Hematopoietic multipotent progenitor cell treated with erythropoietin and hydrocortisone succinate and interleukin-3 and kit ligand, for 15 days (in vitro differentiated cells): ENCODE measurements at regions not wholly inside any gene's neighbourhood (a gene's known extent, or its start where the extent isn't known, plus 50 kb on each side); places are given as distances from the start of the nearest gene placed in this dataset.

Experiments used
- DNase-seq: peaks from one replicate; pipeline ENCODE4 v3.0.0-alpha.2; 2015; ENCODE audit warnings: low spot score

DNA sequence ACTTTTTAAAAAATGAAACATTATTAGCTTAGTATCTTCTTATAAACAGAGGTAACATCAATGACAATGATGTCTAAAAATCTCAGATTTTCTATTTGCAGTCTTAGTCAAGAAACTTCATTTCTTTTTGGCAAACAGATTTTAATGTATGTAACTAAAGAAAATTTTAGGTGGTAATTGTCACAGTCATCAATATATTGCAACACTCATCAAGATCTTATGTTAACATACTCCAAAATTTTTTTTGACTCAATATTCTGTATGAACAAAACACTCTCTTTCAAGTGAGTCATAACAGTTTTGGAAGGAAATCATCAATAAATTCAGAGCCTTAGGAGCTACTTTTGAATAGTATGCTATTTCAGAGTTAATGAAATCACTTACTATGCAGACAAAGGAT is 1507.6 kb downstream of the SLITRK1 start:
- no peak for DNase-seq

DNA sequence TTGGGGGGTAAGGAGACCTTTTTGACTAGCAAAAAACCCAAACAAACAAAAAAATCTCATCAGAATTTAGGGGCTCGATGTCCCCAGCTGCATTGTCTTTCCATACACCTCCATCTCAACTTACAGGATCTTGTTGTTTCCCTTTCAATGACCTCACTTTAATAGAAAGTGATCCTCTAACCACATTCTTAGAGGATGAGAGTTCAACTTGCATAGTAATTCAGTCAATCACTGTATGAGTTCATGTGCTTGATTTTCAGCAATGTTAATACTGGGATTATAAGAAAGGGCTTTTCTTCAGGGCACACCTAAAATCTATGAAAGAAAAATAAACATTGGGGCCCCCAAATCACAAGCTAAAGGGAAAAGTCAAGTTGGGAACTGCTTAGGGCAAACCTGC is 1512.0 kb downstream of the SLITRK1 start:
- DNase-seq: no peak

DNA sequence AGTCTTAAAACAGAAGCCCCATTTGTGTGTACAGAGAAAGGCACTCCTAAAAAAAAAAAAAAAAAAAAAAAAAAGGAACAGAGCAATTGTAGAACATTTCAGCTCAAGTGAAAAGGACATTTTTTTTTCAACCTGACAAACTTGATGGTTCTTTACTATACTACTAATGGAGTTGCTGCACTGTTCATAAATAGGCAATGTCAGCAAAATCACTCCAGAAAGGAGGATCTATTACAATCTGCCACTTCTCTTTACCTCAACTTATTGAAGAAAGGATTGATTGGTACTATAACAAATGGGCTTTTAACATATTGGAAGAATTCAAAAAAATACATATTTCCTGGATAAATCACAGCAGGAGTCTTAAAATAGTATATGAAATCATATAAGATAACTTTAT is 1517.7 kb downstream of the SLITRK1 start:
- DNase-seq: no peak

DNA sequence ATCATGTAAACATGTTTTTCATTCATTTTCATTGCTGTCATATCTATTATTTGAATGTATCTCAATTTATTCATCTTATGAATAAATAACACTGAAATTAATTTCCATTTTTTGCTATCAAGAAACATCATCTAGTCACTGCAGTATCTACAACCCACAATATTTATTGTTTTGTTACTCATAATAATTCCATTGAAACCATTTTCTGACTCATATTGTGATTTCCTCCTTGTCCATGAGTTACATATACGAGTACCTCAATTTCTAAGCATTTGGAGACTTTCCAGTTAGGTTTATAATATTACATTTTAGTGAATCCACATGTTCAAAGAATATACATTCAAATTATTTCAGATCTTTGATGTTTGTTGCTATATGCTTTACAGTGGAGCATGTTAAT is 1524.0 kb downstream of the SLITRK1 start:
- DNase-seq: no peak

DNA sequence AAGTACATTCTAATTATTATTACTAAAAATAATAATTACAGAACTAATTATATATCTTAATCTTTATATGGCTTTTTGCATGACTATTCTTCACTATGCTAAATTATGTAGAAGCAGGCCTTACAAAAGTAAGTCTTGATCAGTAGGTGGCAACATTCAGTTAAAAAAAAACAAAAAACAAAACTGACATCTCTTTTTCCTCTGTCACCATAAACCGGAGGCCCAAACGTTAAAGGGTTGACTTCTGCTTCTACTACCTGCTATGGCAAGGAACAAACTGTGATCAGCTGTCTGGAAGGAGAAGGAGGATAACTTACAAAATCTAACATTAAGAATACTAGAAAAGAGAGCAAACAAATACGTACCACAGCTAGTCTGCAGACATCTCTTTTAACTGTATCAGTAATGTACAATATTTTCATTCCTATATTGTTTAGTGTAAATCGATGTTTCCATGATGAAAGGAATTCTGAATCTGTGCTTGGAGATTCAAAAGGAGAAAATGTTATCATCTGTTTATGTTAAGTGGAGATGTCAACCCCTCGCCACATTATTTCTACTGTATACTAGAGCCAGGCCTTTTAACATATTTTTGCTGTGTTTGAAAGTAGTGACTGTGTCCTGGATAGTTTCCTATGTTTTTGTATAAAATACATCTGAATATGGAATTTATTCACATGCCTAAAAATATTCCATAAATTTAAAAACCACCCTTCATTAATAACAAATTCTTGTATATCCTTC is 1525.4 kb downstream of the SLITRK1 start:
- DNase-seq: no peak

DNA sequence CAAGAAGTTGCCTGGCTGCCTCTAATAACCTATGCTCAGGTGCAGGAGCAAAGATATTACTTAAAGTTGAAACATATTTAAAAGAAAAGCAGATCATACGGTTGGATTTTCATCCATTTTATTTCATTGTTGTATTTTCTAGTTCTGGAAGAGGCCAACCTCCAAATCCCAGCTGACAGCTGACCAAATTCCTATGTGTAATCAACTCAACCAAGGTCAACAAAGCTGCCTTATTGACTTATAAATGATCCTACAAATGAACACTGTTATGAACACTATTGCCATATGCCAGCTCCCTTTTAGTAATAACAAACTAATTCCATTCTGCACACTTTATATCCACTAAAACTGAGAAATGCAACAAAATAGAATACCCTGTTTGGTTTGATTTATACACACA is 1537.4 kb downstream of the SLITRK1 start:
- no peak for DNase-seq

DNA sequence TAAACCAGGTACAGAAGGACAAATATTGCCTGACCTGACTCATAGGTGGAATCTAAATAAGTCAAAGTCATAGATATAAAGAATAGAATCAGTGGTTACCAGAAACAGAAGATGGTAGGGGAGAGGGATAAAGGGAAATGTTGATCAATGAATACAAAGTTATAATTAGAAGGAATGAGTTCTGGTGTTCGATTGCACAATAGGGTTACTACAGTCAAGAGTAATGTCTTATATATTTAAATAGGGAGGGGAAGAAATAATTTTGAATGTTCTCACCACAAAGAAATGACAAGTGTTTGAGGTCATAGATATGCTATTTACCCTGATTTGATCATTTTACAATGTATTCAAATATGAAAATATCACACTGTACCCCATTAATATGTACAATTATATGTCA is 1541.2 kb downstream of the SLITRK1 start:
- no peak for DNase-seq

DNA sequence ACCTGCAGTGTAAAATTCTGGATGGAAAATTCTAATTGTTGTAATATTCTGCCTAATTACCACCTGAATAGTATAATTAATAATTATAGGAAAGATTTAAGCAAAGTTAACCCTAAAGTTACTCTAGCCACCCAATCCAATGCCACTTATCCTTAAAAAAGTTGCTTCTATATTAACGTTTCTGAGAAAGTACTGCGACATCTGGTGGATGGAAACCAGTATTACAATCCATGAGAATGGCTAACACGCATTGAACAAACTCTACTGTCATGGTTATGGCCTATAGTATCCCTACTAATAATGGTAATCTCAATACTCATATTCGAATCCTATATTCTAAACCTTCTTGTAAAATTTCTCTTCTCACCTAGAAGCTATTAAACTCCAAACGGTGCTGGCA is 1551.8 kb downstream of the SLITRK1 start:
- DNase-seq: peak; percentile 4

DNA sequence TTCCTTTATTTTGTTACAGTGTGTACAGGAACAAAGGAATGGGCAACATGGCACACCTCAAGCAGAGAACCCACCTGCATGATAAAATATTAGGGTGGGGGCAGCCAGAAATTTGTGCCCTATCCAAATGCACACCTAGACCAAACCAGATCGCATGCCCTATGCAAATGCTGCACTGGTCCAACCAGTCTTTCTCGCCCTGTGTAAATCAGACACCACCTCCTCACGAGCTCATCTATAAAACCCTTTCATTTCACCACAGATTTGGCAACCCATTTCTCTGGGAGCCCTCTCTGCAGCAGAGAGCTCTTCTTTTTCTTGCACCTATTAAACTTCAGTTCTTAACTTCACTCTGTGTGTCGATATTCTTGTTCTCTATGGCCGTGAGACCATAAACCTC is 1559.2 kb downstream of the SLITRK1 start:
- DNase-seq: no peak

DNA sequence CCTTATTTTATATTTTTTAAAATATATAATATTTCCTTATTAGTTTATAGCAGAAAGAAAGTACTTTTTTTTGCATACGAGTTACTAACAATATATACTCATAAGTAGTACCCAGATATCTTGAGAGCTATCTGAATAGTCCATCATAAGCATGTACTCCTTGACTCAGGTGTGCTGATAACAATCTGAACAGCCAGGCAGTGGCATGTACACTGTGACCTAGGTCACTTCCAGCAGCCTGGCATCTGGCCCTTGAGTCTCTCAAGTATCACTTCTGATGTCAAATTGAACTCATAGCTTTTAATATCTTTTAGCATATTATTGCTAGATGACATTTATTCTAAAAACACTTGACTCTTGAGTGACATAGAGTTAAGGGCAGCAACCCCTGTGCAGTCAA is 1576.7 kb downstream of the SLITRK1 start:
- DNase-seq: no peak

DNA sequence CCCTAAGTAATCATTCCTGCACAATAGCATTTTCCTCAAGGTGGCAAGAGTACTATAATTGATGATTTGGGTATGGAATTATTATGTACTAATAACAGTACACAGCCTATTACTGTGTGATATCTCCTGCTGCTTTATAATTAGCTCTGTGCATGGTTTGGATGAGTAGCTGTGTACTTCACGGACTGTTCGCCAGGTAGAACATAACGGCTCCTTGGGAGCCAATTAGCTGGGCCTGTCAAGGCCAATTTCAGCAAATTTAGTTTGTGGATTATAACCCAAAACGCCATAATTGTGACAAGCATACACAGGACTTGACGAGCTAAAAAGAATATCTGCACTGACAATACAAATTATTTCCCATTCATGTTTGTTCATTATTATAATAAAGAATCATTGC is 1584.2 kb downstream of the SLITRK1 start:
- DNase-seq: no peak

DNA sequence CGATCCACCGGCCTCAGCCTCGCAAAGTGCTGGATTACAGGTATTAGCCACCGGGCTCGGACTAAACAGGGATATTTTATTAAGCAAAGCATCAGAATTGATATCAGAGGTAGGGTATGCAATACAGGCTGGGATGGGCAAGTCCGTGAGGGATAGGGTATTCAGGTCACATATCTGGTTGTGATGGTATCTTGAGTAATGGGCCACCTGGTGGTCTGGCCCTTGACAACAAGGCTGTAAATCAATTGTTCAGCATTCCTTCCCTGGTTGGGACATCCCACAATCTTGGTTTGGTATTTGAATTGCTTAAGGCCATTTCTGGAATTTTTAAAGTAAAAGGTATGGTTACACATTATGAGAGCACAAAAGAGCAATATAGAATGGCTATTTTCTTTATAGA is 1588.0 kb downstream of the SLITRK1 start:
- DNase-seq: no peak

DNA sequence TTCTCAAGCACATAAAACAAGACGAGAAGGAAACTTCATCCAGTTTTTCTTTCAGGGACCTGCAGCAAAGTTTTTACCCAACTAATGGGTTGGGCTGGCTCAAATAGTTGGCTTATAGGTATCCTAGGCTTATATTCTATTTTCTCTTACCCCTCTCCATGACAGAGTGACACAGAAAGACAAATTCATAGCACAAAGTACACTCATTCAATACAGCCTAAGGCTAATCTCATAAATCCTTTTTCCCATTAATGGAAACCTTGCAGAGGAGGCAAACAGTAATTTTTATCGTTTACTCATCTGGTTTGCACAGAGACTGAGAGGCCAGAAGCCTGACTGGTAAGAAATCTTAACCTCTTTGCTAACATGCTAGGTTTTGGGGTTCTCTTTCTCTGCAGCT is 1589.9 kb downstream of the SLITRK1 start:
- no peak for DNase-seq

DNA sequence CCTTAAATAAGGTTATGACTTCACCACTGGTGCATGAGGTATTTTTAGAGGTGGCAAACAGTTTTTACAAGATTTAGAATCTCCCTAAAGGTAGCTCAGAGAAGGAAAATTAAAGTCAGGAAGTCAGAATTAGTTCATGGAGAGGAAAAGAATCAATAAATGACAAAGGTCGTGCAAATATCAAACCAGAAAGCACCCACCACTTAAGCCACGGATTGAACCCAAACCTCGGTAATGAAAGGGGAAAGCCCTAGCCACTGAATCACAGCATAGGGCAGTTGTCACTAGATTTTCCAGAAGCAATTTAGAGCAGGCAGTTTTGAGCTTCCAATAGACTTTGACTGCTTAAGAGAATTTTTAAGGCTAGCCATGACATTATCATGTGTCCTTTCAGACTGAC is 1590.4 kb downstream of the SLITRK1 start:
- DNase-seq: no peak

DNA sequence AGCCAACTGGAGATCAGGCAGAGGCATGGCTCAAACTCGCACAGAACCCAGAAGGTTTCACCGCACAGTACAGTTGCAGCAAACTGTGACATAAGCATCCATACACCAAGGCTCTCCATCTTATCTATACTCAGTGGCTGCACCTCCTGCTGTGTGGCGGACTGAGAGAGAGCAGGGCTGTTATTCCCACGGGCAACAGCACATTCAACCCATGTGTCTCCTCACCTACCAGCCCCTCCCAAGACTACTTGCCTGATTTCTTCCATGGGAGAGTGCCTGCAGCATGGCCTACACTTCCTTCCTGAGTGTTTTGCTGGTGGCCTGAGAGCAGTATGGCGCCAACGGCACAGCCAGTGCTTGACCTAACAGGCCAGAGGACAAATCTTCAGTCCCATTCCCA is 1606.6 kb downstream of the SLITRK1 start:
- no peak for DNase-seq

DNA sequence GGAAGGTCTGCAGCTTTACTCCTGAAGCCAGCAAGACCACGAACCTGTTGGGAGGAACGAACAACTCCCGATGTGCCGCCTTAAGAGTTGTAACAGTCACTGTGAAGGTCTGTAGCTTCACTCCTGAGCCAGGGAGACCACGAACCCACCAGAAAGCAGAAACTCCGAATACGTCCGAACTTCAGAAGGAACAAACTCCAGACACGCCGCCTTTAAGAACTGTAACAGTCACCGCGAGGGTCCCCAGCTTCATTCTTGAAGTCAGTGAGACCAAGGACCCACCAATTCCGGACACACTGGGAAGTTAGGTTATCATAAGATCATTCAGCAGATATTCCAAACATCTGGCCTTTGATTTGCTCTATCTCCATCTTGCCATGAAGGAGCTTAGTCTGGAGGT is 1623.0 kb downstream of the SLITRK1 start:
- no peak for DNase-seq

DNA sequence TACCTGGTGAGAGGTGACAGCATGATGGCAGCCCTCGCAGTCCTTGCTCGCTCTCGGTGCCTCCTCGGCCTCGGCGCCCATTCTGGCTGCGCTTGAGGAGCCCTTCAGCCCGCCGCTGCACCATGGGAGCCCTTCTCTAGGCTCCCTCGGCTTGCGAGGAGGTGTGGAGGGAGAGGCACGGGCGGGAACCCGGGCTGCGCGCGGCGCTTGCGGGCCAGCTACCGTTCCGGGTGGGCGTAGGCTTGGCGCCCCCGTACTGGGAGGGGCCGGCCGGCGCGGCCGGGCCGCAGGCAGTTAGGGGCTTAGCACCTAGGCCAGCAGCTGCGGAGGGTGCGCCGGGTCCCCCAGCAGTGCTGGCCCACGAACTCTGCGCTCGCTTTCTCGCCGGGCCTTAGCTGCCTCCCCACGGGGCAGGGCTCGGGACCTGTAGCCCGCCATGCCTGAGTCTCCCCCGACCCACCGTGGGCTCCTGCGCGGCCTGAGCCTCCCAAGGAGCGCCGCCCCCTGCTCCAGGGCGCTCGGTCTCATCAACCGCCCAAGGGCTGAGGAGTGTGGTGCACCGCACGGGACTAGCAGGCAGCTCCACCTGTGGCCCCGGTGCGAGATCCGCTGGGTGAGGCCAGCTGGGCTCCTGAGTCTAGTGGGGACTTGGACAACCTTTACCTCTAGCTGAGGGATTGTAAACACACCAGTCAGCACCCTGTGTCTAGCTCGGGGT is 1624.3 kb downstream of the SLITRK1 start:
- DNase-seq: no peak

DNA sequence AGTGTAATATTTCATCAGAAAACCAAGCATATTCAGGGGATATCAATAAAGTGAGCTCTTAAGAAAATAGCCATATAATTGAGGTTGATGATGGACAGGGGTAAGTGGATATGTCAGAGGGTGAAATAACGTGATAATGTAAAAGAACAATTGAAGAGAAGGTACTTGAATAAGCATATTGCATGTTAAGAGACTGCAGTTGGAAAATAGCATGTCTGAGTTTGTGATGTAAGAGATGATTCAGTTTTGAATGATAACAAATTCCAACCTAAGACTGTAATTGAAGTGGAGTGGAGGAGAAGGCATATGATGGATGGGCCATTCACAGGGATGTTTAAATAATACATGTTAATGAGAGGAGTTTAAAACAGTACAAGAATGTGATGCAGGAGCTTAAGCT is 1633.5 kb downstream of the SLITRK1 start:
- DNase-seq: no peak

DNA sequence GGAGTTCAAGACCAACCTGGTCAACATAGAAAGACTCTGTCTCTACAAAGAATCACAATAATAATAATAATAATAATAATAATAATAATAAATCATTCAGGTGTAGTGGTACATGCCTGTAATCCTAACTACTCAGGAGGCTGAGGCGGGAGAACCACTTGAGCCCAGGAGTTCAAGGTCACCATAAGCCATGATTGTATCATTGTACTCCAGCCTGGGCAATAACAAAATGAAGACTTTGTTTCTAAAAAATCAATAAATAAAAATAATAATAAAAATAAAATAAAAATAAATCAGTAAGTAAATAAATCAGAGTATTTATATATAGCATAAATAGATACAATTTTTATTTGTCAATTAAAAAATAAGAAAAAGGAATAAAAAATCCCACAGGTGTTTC is 1636.4 kb downstream of the SLITRK1 start:
- DNase-seq: no peak

DNA sequence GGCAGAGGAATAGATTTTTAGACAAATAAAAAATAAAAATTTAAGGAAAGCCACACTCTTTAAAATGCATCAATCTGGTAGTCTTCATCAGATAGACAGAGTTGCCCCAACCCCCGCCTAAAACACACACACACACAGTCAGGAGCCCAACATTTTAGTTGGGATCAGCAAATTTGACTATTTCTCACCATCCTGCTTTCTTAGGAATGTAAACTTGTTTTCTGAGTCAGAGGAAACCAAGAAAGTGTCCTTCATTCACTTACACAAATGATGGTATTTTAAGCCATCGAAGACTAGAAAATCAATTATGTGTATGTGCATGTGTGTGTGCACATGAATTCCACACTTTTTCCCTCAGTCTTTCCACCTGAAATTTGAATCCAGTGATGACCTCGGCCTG is 1657.5 kb downstream of the SLITRK1 start:
- no peak for DNase-seq

DNA sequence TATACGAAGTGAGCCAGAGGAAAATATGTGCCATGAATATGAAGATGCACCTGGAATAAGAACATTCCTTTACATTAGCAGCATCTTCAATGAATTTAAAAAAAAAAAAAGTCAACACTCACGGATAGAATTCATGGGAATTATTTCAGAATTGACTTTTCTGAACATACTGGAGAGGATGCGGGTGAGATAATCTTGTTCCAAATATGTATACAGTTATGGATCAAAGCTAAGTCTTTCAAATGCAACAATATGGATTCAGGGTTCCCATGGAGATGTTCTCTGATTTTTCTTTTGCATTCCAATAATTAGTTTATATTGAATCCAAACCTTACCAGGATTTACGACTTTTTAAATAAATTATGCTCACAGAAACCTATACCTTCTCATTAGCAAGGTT is 1660.7 kb downstream of the SLITRK1 start:
- no peak for DNase-seq

DNA sequence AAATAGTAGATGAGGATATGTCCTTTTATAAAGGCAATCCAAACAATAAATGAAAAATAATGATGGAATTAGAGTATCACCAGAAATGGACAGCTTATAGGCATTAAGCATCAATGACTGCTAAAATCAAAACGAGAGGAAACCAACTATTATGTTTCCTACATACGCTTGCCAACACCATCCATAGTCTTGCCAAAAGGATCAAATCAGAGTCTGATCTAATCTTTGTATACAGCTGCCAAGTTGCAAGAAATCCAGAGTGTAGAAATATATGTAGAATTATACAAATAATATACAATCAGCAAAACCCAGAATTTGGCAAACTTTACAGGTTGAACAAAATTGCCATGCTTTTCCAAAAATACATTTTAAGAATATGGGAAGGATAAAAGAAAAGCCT is 1661.6 kb downstream of the SLITRK1 start:
- DNase-seq: no peak

DNA sequence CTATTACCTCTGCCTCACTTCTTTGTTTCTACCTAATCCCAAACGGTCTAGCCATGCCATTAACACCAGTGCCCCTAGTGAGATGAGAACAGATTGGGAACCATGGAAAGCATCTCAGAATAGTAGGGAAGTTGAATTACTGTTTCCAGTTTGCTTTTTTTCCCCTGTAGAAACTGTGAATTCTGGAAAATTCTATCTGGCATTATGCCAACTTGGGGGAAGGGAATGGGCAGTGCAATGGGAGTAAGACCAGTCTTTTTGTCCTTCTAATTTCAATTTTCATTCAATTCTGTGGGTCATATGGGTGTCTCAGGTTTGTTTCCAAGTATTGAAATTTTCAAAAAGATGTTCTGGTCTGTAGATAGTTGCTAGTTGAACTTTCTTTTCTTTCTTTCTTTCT is 1666.1 kb downstream of the SLITRK1 start:
- no peak for DNase-seq

DNA sequence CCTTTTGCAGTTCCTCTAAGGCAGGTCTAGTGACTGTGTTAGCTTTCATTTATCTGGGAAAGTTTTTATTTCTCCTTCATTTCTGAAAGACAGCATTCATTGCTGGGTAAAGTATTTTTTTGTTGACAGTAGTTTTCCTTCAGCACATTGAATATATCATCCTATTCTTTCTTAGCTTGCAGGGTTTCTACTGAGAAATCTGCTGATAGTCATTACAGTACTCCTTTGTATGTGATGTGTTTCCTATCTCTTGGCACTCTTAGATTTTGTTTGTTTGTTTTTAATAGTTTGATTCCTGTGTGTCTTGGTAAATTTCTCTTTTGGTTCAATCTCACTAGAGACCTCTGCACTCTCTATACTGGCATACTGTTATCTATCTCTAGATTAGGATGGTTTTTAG is 1667.9 kb downstream of the SLITRK1 start:
- no peak for DNase-seq
